Osteocyte (in vitro differentiated cells): ENCODE measurements at regions not wholly inside any gene's neighbourhood (a gene's known extent, or its start where the extent isn't known, plus 50 kb on each side); places are given as distances from the start of the nearest gene placed in this dataset.

Source experiments
- DNase-seq: peaks from one replicate; pipeline ENCODE4 v3.0.0; 2021; ENCODE audit warnings: mixed read lengths; ENCODE audit not compliant: unreplicated experiment; ENCODE audit errors: extremely low spot score
- H3K27ac Mint-ChIP-seq: one replicate; pipeline ENCODE4 v1.8.0; 2021; ENCODE audit warnings: mild to moderate bottlenecking, mixed read lengths; ENCODE audit not compliant: unreplicated experiment
- H3K27me3 Mint-ChIP-seq: one replicate; pipeline ENCODE4 v1.8.0; 2021; ENCODE audit warnings: mixed read lengths; ENCODE audit not compliant: unreplicated experiment
- H3K36me3 Mint-ChIP-seq: one replicate; pipeline ENCODE4 v1.8.0; 2021; ENCODE audit warnings: mixed read lengths; ENCODE audit not compliant: unreplicated experiment
- H3K4me1 Mint-ChIP-seq: one replicate; pipeline ENCODE4 v1.8.0; 2021; ENCODE audit warnings: mixed read lengths; ENCODE audit not compliant: unreplicated experiment
- H3K4me3 Mint-ChIP-seq: one replicate; pipeline ENCODE4 v1.8.0; 2021; ENCODE audit warnings: mild to moderate bottlenecking, moderate library complexity, mixed read lengths; ENCODE audit not compliant: unreplicated experiment
- H3K9me3 Mint-ChIP-seq: one replicate; pipeline ENCODE4 v1.8.0; 2021; ENCODE audit warnings: mixed read lengths; ENCODE audit not compliant: unreplicated experiment
- CTCF ChIP-seq: fragments of 200-600 bp; sonication (generic); IDR thresholded peaks from 2 replicates; pipeline ENCODE4 v1.5.0; 2021; ENCODE audit warnings: antibody characterized with exemption, mild to moderate bottlenecking, moderate library complexity

DNA sequence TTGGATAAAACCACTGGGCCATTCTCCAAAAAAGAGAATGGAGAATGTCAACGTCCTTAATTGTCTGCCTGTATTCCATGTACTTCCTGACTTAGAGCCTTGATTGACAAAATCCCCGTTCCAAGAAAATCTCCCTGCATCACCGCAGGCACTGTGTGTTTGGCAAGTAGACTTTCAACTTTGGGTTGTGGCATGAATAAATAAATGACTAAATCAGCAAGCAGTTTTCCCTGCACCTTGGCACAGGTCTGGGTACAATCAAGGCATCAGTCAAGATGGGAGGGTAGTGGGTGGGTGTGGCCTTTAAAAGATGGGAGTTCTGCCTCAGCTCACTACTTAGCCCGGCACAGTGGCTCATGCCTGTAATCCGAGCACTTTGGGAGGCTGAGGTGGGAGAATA, 248.5 kb upstream of the RPL38 start:
- H3K27me3 Mint-ChIP-seq: peaks cover 16% of the 10 kb centered on the region
- H3K9me3 Mint-ChIP-seq: peaks cover under 1% of the 10 kb centered on the region
- no peak for DNase-seq
- H3K4me1 Mint-ChIP-seq: peaks cover 3% of the 10 kb centered on the region
- no peaks in the 10 kb centered on the region for H3K36me3 Mint-ChIP-seq
- TF ChIP-seq CTCF: no peak
- H3K4me3 Mint-ChIP-seq: no peak overlapping the region
- H3K27ac Mint-ChIP-seq: no peak overlapping the region

DNA sequence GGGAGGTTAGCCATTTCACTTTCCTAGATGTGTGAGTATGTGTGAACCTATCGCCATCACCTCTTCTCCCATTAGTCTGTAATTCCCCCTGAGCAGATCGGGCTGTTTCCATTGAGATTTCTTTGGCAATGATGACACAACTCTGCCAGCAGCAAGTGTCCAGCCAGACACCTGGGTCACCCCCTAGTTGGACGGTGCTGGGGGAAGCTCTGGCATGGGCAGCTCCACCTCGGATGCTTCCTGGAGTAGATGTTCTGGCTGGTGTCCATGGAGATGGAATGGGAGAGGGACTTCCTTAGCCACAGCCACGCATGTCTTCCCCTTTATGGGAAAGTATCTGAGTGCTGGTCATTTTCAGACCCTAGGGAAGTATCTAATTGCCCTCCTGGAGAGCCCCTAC, 247.9 kb upstream of the RPL38 start:
- no peak overlapping the region for H3K27ac Mint-ChIP-seq
- H3K27me3 Mint-ChIP-seq: peaks cover 14% of the 10 kb centered on the region
- no peak for DNase-seq
- no peaks in the 10 kb centered on the region for H3K36me3 Mint-ChIP-seq
- TF ChIP-seq CTCF: no peak
- H3K9me3 Mint-ChIP-seq: peaks cover 4% of the 10 kb centered on the region
- H3K4me1 Mint-ChIP-seq: peaks cover 3% of the 10 kb centered on the region
- no peak overlapping the region for H3K4me3 Mint-ChIP-seq

DNA sequence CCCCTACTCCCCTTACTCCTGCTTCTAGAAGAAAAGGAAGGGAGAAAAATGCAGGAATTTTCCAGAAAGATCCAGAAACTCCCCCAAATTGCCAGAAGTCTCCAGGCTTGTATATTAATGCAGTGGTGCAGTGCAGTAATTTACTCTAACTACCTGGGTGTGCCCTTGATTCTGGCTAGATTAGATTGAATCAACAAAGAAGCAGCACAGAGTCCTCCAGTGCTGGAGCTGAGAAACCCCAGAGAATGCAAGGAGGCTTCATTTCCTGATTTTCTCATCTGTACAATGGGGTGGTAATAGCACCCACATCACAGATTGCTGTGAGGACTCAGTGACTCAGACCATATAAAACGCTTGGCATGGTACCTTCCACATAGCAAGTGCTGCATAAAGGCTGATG, 247.3 kb upstream of the RPL38 start:
- H3K36me3 Mint-ChIP-seq: no peaks in the 10 kb centered on the region
- no peak overlapping the region for H3K27ac Mint-ChIP-seq
- no peak for DNase-seq
- H3K4me1 Mint-ChIP-seq: peaks cover 3% of the 10 kb centered on the region
- H3K4me3 Mint-ChIP-seq: no peak overlapping the region
- no peak for TF ChIP-seq CTCF
- H3K9me3 Mint-ChIP-seq: peaks cover 4% of the 10 kb centered on the region
- H3K27me3 Mint-ChIP-seq: peaks cover 14% of the 10 kb centered on the region

GRCh38 chr17:73956595-73957465, 246.6 kb upstream of the RPL38 start:
- peaks cover 4% of the 10 kb centered on the region for H3K9me3 Mint-ChIP-seq
- peaks cover 10% of the 10 kb centered on the region for H3K27me3 Mint-ChIP-seq
- no peaks in the 10 kb centered on the region for H3K36me3 Mint-ChIP-seq
- peaks cover 3% of the 10 kb centered on the region for H3K4me1 Mint-ChIP-seq
- DNase-seq: no peak
- no peak overlapping the region for H3K27ac Mint-ChIP-seq
- TF ChIP-seq CTCF: peak; percentile 32
- no peak overlapping the region for H3K4me3 Mint-ChIP-seq

- Mint-ChIP-seq H3K27me3 (peaks cover 7% of the 10 kb centered on the region), H3K4me1 (no peaks in the 10 kb centered on the region), H3K27ac (no peak overlapping the region), H3K36me3 (no peaks in the 10 kb centered on the region), H3K9me3 (peaks cover 4% of the 10 kb centered on the region), H3K4me3 (no peak overlapping the region)
- DNase-seq: no peak
- TF ChIP-seq CTCF: no peak
Measured at GRCh38 chr17:73957564-73957963, 245.9 kb upstream of the RPL38 start.
